Muscle of arm (tissue), 1 donor: ENCODE measurements at regions not wholly inside any gene's neighbourhood (a gene's known extent, or its start where the extent isn't known, plus 50 kb on each side); places are given as distances from the start of the nearest gene placed in this dataset.

Experiments
- DNase-seq: peaks from one replicate; pipeline ENCODE4 v3.0.0-alpha.2; 2013

- no peak for DNase-seq
These were observed 71.7 kb upstream of the CPNE8 start for GRCh38 chr12:38977132-38977531.

GRCh38 chr12:38969706-38970105, 64.3 kb upstream of the CPNE8 start:
- no peak for DNase-seq

GRCh38 chr12:38961683-38962082, 56.3 kb upstream of the CPNE8 start:
- DNase-seq, result no peak

- DNase-seq, result no peak
These were observed 55.6 kb upstream of the CPNE8 start for GRCh38 chr12:38961012-38961411.

- DNase-seq, result no peak
These were observed 50.9 kb upstream of the CPNE8 start for GRCh38 chr12:38956337-38956736.
